ENCODE measurements at regions not wholly inside any gene's neighbourhood (a gene's known extent, or its start where the extent isn't known, plus 50 kb on each side); places are given as distances from the start of the nearest gene placed in this dataset.

GRCh38 chr1:103177108-103177775 lies 68.9 kb upstream of the COL11A1 start:
- BruUV-seq (replicated peaks), result no TSS peak
- H2AFZ ChIP-seq (ENCODE audit: low read length), result no peak overlapping the region
- H3K4me2 ChIP-seq (ENCODE audit: low read length), result no peak overlapping the region
- H3K4me3 ChIP-seq (ENCODE audit: low read depth, low read length, poor library complexity, severe bottlenecking), result no peak overlapping the region
- no peaks in the 10 kb centered on the region for H3K79me2 ChIP-seq (ENCODE audit: insufficient read depth, low read depth, low read length)
- no peaks in the 10 kb centered on the region for H3K9me3 ChIP-seq (ENCODE audit: low read length)
- no peaks in the 10 kb centered on the region for H3K36me3 ChIP-seq (ENCODE audit: insufficient read depth, low read length)
- TF ChIP-seq EZH2phosphoT487 (IDR thresholded peaks at IDR 0.05; ENCODE audit: borderline replicate concordance, low read depth, low read length) (no peak), CTCF (conservative IDR thresholded peaks at IDR 0.05; ENCODE audit: low read length) (no peak)
- H3K4me1 ChIP-seq (ENCODE audit: insufficient read depth, low read length, poor library complexity, severe bottlenecking), result no peaks in the 10 kb centered on the region
- ChIA-PET CTCF (ENCODE audit: unreplicated experiment) (no interaction called here), POLR2A (no interaction called here)
- no peak for DNase-seq (ENCODE audit: low spot score)
- H4K20me1 ChIP-seq (ENCODE audit: insufficient read depth, low read length), result no peaks in the 10 kb centered on the region
- intact Hi-C loops (cut with micrococcal nuclease; ENCODE audit: unreplicated experiment), result no loop called here
- H3K9me2 ChIP-seq (ENCODE audit: insufficient read depth, low read length), result no peaks in the 10 kb centered on the region
- no peak overlapping the region for H3K27ac ChIP-seq (ENCODE audit: low read depth, low read length, poor library complexity, severe bottlenecking)

GRCh38 chr1:103171041-103171590 lies 62.8 kb upstream of the COL11A1 start:
- no peaks in the 10 kb centered on the region for H4K20me1 ChIP-seq (ENCODE audit: insufficient read depth, low read length)
- no peaks in the 10 kb centered on the region for H3K9me3 ChIP-seq (ENCODE audit: low read length)
- TF ChIP-seq CTCF (conservative IDR thresholded peaks at IDR 0.05; ENCODE audit: low read length), result no peak
- TF ChIP-seq EZH2phosphoT487 (IDR thresholded peaks at IDR 0.05; ENCODE audit: borderline replicate concordance, low read depth, low read length), result no peak
- no peaks in the 10 kb centered on the region for H3K9me2 ChIP-seq (ENCODE audit: insufficient read depth, low read length)
- no peak for DNase-seq (ENCODE audit: low spot score)
- no peaks in the 10 kb centered on the region for H3K36me3 ChIP-seq (ENCODE audit: insufficient read depth, low read length)
- CTCF ChIA-PET (ENCODE audit: unreplicated experiment), result no interaction called here
- no peak overlapping the region for H2AFZ ChIP-seq (ENCODE audit: low read length)
- H3K4me3 ChIP-seq (ENCODE audit: low read depth, low read length, poor library complexity, severe bottlenecking), result no peak overlapping the region
- POLR2A ChIA-PET, result interaction anchor here (0.6 kb wide), 1 partner anchor 43 kb away, joined by 3 read pairs; no protein-coding TSS in a partner anchor
- no peaks in the 10 kb centered on the region for H3K79me2 ChIP-seq (ENCODE audit: insufficient read depth, low read depth, low read length)
- BruUV-seq (replicated peaks), result no TSS peak
- no peaks in the 10 kb centered on the region for H3K4me1 ChIP-seq (ENCODE audit: insufficient read depth, low read length, poor library complexity, severe bottlenecking)
- H3K4me2 ChIP-seq (ENCODE audit: low read length), result no peak overlapping the region
- H3K27ac ChIP-seq (ENCODE audit: low read depth, low read length, poor library complexity, severe bottlenecking), result no peak overlapping the region
- intact Hi-C loops (cut with micrococcal nuclease; ENCODE audit: unreplicated experiment), result no loop called here

GRCh38 chr1:103170609-103171008 lies 62.3 kb upstream of the COL11A1 start:
- POLR2A ChIA-PET, result interaction anchor here (0.6 kb wide), 1 partner anchor 43 kb away, joined by 3 read pairs; no protein-coding TSS in a partner anchor
- Histone ChIP-seq H3K79me2 (ENCODE audit: insufficient read depth, low read depth, low read length) (no peaks in the 10 kb centered on the region), H3K9me3 (ENCODE audit: low read length) (no peaks in the 10 kb centered on the region), H3K9me2 (ENCODE audit: insufficient read depth, low read length) (no peaks in the 10 kb centered on the region), H4K20me1 (ENCODE audit: insufficient read depth, low read length) (no peaks in the 10 kb centered on the region), H3K36me3 (ENCODE audit: insufficient read depth, low read length) (no peaks in the 10 kb centered on the region), H3K4me3 (ENCODE audit: low read depth, low read length, poor library complexity, severe bottlenecking) (no peak overlapping the region), H3K4me2 (ENCODE audit: low read length) (no peak overlapping the region), H3K4me1 (ENCODE audit: insufficient read depth, low read length, poor library complexity, severe bottlenecking) (no peaks in the 10 kb centered on the region), H2AFZ (ENCODE audit: low read length) (no peak overlapping the region), H3K27ac (ENCODE audit: low read depth, low read length, poor library complexity, severe bottlenecking) (no peak overlapping the region)
- TF ChIP-seq EZH2phosphoT487 (IDR thresholded peaks at IDR 0.05; ENCODE audit: borderline replicate concordance, low read depth, low read length) (no peak), CTCF (conservative IDR thresholded peaks at IDR 0.05; ENCODE audit: low read length) (no peak)
- CTCF ChIA-PET (ENCODE audit: unreplicated experiment), result no interaction called here
- no TSS peak for BruUV-seq (replicated peaks)
- no peak for DNase-seq (ENCODE audit: low spot score)
- intact Hi-C loops (cut with micrococcal nuclease; ENCODE audit: unreplicated experiment), result no loop called here

Measured in OCI-LY7 (cell line).